ENCODE measurements at regions not wholly inside any gene's neighbourhood (a gene's known extent, or its start where the extent isn't known, plus 50 kb on each side); places are given as distances from the start of the nearest gene placed in this dataset.
"Not testable (repeated sequence)": the region's sequence is repeated elsewhere in the genome, so short reads cannot be mapped to it uniquely, and the experiment has no call there.

DNA sequence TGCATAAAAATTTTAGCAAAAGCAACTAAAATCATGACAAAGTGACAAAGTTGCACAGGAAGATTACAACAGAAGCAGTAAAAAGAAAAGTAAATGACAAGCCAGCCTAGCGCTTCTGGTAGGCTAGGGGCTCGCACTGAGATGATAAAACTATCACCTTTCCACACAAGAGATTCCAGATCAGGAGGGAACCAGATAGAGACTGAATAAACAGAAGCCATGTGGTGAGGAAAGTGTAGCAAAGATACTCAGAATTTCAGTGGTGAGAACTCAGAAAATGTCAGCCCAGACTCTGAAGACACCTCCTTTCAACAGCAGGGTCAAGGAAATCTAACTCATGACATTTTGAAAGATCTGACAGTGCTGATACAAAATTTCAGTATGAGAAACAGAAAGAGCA, 77.4 kb upstream of the DNAJC10 start:
- no peak for DNase-seq (ENCODE audit: low read depth)

DNA sequence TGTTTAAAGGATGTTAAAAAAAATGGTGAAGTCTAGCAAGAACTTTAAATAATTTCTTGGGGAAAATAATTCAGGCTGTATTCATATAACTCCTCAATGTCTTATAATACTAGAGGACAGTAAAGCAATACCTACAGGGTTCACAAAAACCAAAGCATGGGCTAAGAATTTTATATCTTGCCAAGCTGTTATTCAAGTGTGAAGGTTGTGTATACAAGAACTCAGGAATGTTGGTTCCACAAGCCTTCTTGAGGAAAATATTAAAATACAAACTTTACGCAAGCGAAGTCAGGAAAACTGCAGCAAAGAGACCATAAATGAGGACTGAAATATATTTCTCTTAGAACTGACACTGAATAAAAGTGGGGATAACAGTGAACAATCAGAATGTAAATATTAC, 76.1 kb upstream of the DNAJC10 start:
- no peak for DNase-seq (ENCODE audit: low read depth)

DNA sequence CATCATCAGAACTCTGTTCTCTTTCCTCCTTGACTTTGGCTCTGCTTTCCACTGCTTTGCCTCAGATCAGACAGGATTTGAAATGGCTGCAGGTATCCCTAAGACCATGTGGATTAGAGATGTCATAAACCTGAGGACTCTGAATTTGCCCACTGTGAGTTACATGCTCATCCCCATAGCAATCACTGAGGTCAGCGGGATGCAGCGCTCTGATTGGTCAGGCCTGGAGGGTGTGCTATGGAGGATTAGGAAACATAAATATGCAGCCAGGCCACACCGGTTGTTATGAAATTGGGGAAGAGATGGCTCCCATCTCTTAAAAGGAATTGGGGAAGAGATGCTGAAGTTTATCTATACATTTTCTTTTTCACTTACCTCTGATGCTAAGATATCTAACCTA, 73.7 kb upstream of the DNAJC10 start:
- DNase-seq (ENCODE audit: low read depth), result no peak

DNA sequence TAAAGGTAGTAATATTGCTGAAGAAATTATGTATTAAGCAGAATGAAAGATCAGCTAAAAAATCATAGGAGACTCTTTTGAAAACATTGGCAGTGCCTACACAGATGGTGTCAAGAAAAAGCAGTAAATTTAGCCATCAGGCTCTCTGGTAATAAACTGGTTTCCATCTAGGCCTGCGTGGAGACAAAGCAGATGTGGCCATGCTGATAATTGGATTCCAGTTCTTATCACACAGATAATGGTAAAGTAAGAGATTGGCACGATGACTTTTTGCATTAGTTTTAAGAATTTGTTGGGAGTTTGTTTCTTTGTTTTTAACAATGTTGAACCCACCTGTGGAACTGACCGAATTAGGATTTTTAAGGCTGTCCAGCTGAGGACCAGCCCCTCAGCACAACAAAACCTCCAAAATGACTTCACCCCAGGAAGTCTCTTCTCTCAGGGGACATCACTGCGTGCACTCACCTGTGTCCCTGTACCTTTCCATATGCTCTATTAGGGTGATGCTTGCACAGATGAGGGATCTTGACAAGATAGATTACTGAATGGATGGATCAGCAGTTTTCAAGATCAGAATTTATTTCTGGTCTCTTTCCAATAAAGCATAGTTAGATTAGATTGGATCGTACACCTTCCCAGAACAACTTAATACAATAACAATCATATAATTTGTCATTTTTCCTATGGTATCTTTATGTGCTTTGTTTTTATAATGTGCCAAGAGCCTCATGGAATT, 69.1 kb upstream of the DNAJC10 start:
- no peak for DNase-seq (ENCODE audit: low read depth)

DNA sequence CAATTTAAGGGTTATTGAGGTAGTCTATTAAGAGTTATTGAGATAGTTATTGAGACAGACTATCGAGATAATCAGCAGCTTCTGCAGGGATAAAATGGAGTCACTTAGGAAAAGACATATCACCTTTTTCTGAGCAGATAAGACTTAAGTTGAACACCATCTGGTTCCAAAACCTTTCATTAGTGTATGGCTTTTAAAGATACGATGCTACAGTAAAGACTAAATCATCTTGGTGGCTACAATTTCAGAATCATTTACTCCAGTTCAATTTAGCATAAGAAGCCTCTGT, 68.6 kb upstream of the DNAJC10 start:
- DNase-seq (ENCODE audit: low read depth), result no peak

DNA sequence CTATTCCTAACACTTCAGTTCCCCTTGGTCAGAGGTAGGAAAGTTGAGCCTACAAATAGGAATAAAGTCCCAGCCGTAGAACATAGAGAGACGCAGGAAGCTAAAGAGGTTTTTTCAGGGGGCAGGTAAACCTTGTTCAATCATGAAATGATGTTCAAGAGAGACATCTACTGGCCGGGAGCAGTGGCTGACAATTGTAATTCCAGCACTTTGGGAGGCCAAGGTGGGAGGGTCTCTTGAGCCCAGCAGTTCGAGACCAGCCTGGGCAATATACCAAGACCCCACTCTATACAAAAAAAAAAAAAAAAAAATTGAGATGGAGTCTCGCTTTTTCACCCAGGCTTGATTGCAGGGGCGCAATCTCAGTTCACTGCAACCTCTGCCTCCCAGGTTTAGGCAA, 66.7 kb upstream of the DNAJC10 start:
- DNase-seq (ENCODE audit: low read depth), result no peak

DNA sequence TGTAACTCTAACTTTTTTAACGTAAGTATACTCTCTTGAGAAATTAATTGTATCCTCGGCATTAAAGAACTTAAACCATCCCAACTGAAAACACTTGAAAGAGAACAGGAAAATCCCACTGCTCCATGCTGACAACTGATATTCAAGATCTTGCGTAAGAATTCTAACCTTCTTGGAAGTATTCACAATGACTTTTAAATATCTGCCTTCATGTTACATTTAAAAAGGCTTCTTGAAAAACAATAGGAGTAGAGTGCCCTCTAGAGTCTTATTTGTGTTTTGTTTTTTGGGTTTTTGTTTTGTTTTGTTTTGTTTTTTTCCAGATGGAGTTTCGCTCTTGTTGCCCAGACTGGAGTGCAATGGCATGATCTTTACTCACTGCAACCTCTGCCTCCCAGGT, 65.4 kb upstream of the DNAJC10 start:
- DNase-seq (ENCODE audit: low read depth), result no peak

DNA sequence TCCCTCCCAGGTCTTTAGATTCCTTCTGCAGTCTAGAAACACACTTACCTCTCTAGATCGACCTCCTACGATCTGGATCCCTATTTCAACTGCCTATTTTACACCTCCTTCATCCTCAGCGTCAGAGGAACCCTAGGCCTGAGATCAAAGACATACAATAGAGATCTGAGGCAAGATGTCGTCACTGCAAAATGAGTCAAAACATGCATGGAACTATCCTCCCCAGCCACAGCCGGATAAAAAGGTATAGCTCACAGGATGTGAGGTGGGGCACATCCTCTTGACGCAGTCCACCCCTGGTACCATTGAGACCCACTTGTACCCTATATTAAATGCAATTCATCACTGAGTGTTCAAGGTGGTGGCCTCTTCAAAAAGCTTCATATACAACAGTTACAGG, 63.7 kb upstream of the DNAJC10 start:
- peak; percentile 9 for DNase-seq (ENCODE audit: low read depth)

DNA sequence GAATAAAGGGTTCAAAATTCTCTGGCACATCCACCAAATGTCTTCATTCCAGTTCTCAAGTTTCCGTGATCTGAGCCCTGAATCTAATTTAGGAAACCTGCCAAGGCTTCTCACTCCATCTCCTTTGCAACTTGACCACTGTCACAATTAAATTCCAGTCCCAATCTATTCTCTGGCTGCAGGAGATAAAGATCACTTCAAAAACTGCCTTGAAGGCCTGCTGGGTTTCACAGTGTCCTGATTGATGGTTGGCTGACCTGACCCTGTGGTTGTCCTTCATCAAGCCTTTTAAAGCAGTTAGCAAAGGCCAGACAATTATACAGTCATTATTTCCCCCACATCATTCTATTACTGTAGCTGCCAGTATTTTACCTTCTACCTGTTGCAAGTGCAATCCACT, 60.3 kb upstream of the DNAJC10 start:
- no peak for DNase-seq (ENCODE audit: low read depth)

DNA sequence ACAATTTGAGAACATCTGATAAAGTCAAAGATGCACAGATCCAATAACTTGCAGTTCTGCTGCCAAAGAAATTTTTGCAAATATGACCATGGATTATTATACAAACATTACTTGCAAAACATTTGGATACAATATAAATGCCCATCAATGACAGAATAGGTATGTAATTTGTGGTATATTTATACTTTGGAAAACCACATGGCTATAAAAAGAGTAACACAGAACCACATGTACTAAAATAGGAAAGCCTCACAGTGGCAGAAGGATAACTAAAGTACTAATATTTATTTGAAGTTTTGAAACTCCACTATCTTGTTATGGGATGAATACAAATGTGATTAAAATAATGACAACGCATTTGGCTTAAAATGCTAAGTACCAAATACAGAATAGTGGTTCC, 51.8 kb upstream of the DNAJC10 start:
- DNase-seq (ENCODE audit: low read depth), result no peak

DNA sequence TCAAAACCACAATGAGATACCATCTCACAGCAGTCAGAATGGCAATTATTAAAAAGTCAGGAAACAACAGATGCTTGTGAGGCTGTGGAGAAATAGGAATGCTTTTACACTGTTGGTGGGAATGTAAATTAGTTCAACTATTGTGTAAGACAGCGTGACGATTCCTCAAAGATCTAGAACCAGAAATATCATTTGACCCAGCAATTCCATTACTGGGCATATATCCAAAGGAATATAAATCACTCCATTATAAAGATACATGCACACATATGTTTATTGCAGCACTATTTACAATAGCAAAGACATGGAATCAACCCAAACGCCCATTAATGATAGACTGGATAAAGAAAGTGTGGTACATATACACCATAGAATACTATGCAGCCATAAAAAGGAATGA, 50.6 kb upstream of the DNAJC10 start:
- DNase-seq (ENCODE audit: low read depth), result not testable (repeated sequence)

Measured in T follicular helper cell (primary cell).